DMS 273 (cell line): ENCODE measurements at regions not wholly inside any gene's neighbourhood (a gene's known extent, or its start where the extent isn't known, plus 50 kb on each side); places are given as distances from the start of the nearest gene placed in this dataset.

Experiments used
- DNase-seq: peaks from one replicate; lab custom pipeline; 2025; ENCODE audit not compliant: unreplicated experiment; lab: John Stamatoyannopoulos, UW

DNA sequence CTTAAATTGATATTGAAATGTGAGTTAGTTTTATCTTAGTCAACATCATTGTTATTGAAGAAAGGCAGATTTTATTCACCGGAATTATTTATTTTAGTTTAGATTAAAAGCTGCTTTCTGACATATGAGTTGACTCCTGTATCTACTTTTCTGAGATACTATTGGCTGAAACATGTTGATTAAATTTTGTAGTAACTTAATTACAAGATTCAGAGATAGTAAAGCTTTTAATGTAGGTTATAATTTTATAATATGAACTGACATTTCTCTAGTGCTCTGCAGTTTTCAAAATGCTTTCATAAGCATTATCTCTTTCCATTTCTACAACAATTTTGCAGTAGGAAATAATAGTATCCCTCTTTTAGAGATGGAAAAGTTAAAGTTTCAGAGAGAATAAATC is 616.0 kb downstream of the USP25 start:
- no peak for DNase-seq

DNA sequence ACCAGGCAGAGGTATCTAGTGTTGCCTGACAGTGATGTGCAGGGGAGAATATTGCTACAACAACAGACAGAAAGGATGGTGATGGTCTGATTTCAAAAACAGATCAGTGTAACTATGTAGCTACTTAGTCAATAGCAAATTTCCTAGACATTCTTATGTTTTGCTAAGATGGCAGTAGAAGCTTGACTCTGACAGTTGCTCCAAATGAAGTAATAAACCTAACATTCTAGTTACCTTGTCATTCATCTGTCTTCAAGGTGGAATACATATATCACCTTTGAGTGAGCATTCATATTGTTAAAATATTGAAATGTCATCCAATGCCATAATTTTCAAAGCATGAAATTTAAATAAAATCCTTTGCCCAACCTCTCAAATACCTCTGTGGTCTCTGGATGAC is 617.4 kb downstream of the USP25 start:
- DNase-seq, result no peak

DNA sequence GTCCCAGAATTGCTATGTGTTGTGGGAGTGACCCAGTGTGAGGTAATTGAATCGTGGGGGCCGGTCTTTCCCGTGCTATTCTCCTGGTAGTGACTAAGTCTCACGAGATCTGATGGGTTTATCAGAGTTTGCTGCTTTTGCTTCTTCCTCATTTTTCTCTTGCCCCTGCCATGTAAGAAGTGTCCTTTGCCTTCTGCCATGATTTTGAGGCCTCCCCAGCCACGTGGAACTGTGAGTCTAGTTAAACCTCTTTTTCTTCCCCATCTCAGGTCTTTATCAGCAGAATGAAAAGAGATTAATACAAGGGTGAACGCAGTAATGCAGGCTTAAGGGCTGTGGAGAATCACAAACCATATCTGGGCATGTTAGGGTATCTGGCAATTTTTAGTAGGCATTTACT is 624.0 kb downstream of the USP25 start:
- no peak for DNase-seq

DNA sequence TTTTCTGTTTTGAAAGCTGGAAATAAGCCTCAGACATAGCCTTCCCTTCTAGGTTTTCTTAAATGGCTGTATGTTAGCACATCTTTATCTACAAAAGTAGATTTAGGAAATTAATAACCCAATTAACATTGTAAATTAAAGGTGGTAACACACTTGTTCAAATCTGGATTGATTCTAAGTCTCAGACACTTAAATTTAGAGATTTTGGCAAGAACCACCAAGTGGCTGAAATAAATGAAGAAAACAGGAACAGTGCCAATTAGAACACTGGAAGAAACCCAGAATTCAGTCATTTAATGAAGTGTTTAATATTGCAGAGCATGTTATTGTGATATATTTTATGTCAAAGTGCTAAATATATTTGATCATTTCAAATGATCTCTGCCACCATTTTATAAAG is 628.2 kb downstream of the USP25 start:
- DNase-seq, result no peak

DNA sequence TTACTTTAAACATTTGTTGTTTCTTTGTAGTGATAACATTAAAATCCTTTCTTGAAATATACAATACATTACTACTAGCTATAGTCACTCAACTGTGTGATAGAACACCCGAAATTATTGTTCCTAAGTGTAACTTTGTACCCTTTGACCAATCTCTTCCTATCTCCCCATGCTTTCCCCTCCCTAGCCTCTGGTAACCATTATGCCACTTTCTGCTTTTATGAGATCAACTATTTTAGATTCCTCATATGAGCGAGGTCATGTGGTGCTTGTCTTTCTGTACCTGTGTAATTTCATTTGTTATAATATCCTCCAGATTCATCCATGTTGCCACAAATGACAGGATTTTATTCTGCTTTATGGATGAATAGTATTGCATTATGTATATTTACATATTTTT is 629.0 kb downstream of the USP25 start:
- no peak for DNase-seq

DNA sequence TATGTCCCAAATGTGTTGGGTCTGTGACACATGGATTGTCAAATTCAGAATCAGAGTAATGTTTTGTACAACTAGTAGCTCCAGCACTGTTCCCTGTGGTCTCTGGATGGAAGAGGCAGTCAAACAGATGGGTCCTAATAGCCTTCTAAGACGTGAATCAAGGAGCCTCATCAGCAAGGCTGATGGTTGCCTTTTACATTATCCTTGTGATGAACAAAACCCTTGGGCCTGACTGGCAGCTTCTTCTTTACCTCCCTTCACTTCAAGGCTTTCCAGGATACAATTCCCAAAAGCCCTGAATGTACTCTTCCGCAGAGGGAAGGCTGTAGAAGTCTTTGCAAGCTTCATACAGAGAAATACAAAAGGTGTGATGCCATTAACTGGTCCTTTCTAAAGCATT is 633.3 kb downstream of the USP25 start:
- no peak for DNase-seq

DNA sequence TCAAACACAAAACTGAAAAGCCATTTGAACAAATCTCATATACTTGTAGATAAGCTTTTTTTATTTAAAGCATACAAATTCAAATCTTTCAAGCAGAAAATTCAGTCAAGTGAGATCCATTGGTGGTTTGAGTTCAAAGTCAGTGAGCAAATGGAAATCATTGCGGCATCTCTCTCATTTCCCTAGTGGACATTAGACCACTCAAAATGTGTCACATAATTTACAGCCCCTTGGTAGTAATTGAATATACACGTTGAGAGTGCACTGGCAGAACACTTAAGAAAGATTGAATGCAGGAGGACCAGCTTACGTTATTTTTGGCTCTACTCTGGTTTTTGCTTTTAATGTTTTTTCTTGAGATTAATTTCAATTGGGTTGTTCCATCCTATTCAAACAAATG is 633.7 kb downstream of the USP25 start:
- no peak for DNase-seq

DNA sequence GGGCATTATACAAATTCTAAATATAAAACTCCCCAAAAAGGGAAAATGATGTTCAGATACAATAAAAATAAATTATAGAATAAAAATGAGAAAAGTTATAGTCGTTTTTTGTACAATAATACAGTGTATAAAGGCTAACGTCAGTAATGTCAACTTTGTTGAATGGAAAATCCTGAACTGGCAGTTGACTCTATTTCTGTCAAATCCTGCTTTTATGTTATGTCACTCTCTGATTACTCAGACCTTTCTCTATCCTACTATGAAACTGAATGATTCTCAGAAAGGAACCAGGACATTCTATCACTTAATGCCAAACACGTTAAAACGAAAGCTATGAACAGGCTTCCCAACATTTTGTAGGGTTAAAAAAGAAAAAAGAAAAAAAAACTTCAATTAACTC is 636.4 kb downstream of the USP25 start:
- DNase-seq, result no peak

DNA sequence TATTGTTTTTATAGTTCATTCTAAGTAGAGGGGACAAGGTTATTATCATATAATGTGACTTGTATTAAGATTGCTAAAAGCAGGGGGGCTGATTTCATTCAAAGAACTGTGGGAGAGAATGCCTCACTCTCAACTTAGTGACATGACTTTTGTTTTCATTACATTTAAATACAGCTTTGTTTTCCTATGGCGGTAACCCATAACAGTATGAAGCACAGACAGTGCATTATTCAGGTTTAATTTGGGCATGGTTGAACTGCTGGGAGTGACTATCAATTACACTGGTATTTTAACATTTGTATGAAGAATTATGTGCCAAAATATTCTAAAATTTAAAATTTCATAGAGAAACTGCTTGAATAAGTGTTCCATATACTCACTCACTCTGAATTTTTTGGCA is 637.3 kb downstream of the USP25 start:
- DNase-seq, result no peak

DNA sequence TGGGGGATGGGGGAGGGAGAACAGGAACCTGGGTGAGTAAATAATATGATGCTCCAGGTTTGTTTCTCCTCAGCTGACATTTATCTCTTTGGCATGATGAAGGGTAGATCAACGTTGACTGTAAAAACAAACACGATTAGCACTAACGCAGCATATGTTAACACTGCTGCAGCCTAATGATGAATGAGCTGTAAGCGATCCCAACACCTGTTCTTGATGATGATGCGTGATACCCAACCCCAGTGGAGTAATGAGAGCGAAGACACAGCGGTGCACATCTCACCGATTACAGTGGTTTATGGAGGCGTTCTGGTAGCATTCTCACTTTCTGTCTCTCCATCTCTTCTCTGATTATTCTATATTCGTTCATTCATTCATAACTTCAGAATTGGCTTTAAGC is 640.4 kb downstream of the USP25 start:
- peak; percentile 27 for DNase-seq

DNA sequence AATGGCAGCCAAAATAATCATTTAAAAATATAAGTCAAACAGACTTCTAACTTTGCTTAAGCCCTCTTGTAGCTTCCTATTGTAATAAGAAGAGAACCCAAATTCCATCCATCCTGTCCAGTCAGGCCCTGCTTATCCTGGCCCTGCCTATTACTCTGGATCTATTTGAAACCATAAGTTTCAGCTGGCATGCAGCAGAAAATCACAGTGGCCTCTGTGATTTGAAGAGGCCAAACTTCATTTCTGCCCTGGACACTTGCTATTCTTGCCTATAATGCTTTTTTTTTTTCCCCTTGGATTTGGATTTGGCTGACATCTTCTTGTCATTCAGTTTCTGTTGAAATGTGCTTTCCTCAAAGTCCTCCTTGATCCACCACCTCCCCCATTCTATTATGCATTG is 642.8 kb downstream of the USP25 start:
- no peak for DNase-seq

DNA sequence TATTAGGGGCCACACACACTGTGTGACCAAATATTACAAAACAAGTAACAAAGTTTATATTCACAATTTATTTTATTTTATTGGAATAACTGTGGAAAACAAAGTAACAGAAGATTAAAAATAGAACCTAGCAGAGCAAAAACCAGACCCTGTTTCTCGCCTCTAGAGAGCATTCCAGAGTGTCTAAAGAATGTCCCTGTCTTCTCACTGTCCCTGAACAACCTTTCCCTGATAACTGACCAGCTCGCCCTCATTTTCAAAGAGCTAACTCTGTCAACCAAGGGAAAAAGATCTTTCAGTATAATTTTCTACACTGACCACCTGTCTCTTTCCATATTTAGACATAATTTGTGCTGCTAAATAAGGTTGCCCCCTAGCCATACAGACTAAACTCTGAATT is 646.9 kb downstream of the USP25 start:
- no peak for DNase-seq

DNA sequence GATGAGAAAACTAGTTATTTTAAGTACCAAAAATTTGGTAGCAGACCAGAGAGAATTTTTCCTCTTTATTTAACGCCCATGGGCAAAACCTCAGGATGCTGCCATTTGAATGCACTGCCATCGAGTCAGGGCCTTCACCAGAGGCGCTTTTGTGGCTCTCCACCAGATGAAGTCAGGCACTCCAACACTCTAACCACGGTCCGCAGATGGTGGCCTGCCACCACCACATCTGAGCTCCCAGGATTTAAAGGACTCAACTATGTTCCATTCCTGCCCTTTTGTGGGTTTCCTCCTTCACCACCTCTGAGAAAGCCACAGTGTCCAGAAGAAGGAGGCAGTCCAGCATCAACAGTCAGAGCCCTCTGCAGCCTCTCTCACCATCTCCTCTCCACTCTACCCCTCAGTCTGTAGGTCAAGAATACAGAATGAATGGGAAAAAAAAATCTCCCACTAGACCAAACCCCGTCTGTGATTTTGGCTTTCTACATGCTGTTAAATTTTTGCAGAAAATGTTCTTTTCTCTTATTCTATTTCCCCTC is 647.4 kb downstream of the USP25 start:
- DNase-seq, result no peak

DNA sequence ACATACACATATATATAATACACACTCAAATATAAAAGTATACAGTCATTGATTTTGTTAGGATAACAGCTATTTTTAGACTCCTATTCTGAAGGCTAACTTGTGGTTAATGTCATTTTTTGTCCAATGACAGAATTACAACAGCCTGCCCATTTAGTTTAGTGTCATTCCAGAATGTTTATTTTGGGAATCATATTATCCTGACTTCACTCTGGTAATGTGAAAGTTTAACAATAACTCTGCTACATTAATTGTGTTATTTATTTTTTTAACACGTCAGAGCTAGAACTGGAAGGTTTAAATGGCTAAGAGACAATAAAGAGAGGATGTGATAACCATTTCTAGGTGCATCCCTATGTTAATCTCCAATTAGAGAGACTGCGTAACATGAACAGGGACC is 648.1 kb downstream of the USP25 start:
- no peak for DNase-seq

DNA sequence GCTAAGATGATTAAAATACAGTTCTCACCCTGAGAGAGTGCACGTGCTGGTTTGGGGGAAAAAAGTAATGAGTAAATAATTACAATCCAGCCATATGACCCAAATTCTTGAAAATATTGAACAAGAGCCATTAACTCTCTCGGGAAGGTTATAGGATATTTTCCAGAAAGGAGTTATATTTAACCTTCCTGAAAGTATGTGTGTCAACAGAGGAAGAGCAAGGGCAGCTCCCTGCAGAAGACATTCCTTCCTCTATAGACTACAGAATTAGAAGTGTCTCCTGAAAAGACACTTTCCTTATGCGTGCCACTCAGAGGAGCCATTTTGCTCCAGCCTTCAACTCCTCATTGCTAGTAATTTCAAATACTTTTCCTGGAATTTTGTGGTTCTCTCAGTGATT is 648.7 kb downstream of the USP25 start:
- DNase-seq, result no peak

DNA sequence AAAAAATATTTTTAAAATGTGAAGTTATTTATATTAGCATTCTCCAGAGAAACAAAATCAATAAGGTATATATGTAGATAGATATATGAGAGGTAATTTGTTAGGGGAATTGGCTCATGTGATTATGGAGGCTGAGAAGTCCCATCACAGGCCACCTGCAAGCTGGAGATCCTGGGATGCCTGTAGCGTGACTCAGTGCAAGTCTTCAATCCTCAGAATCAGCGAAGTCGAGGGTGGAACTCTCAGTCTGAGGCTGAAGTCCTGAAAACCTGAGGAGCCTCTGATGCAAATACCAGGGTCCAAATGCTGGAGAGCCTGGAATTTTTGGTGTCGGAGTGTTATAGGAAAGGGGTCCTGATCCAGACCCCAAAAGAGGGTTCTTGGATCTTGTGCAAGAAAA is 658.5 kb downstream of the USP25 start:
- DNase-seq, result no peak

DNA sequence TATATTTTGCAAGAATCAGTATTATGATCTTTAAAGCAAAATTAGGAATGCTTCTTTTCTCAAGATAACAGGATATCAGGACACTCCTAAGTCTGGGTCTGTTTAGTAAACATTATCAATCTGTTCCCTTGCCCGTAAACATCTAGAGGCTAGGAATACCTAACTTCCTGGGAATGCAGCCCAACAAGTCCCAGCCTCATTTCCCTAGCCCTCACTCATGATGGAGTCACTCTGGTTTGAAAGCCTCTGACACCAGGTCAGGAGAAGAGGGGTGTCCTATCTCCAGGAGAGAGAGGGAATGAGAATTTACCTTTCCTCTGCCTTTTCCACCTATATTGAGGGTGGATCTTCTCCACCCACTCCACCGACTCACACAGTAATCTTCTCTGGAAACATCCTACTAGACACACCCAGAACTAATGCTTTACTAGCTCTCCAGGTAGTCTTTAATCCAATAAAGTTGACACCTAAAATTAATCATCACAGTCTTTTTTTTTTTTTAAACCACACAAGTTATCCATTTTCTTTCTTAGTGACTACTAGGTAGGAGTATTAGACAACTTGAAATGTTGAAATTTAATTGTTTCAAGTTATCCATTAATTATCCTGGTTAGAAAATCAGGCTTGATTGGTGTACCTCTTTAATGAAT is 659.3 kb downstream of the USP25 start:
- no peak for DNase-seq

DNA sequence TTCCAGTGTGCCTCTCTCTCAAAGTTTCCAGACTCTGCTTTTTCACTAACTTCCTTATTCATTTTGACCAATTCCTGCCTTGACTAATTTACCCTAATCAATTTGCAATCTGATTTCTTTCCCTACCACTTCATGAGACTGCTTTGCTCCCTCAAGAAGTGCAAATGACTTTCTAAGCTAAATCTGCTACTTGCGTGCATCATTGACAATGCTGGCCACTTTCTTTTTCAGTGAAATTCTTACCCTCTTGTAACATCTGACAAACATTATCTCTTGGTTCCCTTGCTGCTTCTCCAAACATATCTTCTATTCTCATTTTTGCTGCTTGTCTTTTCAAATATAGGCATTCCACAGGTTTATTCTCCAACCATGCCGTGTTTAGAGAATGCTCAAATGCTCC is 659.9 kb downstream of the USP25 start:
- no peak for DNase-seq

DNA sequence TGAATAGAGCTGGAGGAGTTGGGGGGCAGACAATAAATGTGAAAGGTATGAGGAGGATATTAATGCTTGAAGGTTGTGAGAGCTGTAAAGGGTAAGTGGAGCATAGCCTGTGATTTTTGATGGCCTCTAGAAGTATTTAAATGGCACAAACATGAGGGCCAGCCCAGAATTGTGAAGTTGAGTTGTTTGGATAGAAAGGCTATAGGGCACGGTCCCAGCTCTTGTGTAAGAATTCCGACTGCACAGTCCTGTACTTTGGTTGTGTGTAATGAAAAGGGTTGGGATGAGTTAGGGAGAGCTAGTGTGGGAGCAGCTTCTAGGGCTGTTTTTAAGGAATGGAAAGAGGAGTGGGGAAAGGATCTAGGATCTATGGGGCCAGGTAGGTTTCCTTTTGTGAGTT is 665.5 kb downstream of the USP25 start:
- DNase-seq, result no peak

DNA sequence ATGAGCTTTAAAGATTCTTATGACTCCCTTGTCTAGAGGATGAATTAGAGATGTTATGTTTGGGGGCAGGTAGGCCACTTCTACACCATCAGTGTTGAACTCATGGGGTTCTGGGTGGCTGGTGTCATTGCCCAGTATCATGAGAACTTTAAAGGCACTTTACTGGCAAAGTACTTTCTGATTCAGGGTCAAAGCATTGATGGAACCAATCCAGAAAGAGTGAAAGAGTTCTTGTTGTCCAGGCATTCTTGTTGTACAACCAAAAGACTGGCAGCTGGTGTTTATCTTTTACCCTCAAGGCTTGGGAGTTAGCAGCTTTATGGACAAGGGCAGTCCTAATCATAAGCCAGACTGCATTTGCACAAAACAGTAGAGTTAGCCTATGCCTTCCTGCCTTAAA is 673.0 kb downstream of the USP25 start:
- peak; percentile 57 for DNase-seq

DNA sequence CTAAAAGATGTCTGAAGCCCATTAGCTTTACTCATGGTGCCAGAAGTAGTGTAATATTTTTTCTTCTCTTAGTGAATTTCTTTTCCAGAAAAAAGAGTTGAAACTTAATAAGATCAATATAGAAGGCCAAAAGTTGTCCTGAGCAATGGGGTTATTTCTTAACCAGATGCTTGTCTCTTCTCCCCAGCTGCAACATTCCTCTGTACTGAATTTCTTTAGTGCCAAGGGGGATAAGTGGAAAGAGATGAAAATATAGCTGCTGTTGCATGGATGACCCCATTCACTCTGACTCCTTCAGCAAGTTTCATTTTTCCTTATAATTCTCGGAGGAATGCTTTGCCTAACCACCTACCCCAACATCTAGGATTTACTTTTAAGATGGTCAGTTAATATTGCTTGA is 675.0 kb downstream of the USP25 start:
- DNase-seq, result no peak

DNA sequence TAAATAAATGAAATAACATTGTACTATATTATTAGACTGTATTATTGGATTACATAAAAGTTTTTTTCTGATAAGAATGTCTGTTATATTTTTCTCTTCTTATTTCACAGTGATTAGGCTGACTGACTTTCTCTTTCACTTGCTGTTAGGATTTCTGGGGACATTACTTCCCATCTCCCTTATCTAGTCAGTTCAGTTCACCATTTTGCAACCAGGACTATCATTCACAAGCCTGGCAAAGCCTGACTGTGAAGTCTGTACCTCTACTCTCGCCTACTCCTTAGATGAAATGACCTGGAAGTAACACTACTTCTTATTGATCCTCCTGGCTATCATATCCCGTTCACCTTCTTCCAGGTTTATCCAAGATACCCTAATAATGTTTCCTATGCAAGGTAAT is 676.6 kb downstream of the USP25 start:
- DNase-seq, result no peak

DNA sequence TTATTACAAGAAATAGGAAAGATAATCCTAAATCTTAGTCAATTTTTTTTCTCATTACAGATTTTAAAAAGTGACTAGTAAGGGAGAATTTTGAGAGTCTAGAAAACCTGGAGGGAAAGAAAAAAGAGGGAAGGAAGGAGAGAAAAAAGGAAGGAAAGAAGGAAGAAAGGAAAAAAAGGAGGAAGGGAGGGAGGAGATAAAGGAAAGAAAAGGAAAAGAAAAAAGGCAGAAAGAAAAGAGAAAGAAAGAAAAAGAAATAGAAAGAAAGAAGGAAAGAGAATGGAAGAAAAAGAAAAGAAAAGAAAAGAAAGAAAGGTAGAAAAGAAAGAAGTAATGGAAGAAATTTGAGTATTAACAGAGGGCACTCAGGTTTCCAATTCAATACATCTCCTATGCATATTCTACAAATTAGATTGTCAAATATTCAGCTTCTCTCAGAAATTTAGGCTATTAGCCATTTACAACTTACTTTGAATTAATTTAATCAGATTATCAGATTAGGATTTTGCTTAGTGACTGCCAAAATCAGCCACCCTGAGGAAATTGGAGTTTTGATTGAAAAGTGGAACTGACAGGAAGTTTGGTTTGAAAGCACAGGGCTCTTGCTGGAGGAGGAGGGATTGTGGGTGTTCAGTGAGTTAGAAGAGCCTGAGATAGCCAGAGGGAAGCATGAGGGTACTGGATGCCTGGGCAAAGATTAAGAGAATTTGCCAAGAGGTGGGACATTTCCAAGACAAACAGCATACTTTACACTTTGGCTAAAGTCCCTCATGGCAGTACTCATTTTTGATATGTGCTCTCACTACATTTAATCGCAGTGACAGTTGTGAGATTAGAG is 677.8 kb downstream of the USP25 start:
- DNase-seq, result no peak
